Neural crest cell (in vitro differentiated cells): ENCODE measurements at regions not wholly inside any gene's neighbourhood (a gene's known extent, or its start where the extent isn't known, plus 50 kb on each side); places are given as distances from the start of the nearest gene placed in this dataset.
"Not testable (repeated sequence)": the region's sequence is repeated elsewhere in the genome, so short reads cannot be mapped to it uniquely, and the experiment has no call there.

Experiments
- DNase-seq: peaks from one replicate; pipeline ENCODE4 v3.0.0; 2021; ENCODE audit warnings: low read depth, mixed read lengths, low spot score
- H3K27ac Mint-ChIP-seq: one replicate; pipeline ENCODE4 v1.8.0; 2021; ENCODE audit warnings: mild to moderate bottlenecking, mixed read lengths; ENCODE audit not compliant: unreplicated experiment
- H3K27me3 Mint-ChIP-seq: 2 replicates; pipeline ENCODE4 v1.8.0; 2021; ENCODE audit warnings: low read depth, mild to moderate bottlenecking, mixed read lengths
- H3K36me3 Mint-ChIP-seq: 2 replicates; pipeline ENCODE4 v1.8.0; 2021; ENCODE audit warnings: low read depth, mild to moderate bottlenecking, mixed read lengths
- H3K4me1 Mint-ChIP-seq: 2 replicates; pipeline ENCODE4 v1.8.0; 2021; ENCODE audit warnings: mixed read lengths
- H3K4me3 Mint-ChIP-seq: one replicate; pipeline ENCODE4 v1.8.0; 2021; ENCODE audit warnings: mild to moderate bottlenecking, mixed read lengths
- H3K9me3 Mint-ChIP-seq: 2 replicates; pipeline ENCODE4 v1.8.0; 2021; ENCODE audit warnings: mixed read lengths
- TF ChIP-seq, protein P1 (sequence below): fragments of 200-600 bp; sonication (generic); conservative IDR thresholded peaks from 2 replicates; pipeline ENCODE4 v1.5.0; 2021; ENCODE audit warnings: antibody characterized with exemption, mild to moderate bottlenecking

DNA sequence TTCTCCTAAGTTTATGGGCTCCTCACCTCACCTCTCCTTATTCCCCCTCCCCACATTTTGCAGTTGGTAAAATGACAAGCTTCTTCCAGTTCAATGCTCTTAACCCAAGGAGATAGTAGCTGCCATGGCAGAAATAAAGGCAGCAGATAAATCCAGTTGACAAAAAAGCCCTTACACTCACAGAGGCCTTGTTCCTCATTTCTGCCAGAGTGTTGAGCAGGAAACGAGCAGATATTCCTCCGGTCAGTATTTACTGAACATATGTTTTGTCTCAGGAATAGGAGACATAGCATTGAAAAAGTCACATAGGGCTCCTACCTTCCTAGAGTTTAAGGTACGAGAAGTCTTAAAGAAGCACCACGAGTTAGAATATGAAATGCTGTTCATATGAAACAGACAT lies 493.7 kb upstream of the TNP1 start:
- H3K36me3 Mint-ChIP-seq: peaks cover 14% of the 10 kb centered on the region
- no peak for DNase-seq
- H3K4me3 Mint-ChIP-seq: no peak overlapping the region
- no peak overlapping the region for H3K27ac Mint-ChIP-seq
- H3K27me3 Mint-ChIP-seq: no peaks in the 10 kb centered on the region
- TF ChIP-seq, protein P1, sequence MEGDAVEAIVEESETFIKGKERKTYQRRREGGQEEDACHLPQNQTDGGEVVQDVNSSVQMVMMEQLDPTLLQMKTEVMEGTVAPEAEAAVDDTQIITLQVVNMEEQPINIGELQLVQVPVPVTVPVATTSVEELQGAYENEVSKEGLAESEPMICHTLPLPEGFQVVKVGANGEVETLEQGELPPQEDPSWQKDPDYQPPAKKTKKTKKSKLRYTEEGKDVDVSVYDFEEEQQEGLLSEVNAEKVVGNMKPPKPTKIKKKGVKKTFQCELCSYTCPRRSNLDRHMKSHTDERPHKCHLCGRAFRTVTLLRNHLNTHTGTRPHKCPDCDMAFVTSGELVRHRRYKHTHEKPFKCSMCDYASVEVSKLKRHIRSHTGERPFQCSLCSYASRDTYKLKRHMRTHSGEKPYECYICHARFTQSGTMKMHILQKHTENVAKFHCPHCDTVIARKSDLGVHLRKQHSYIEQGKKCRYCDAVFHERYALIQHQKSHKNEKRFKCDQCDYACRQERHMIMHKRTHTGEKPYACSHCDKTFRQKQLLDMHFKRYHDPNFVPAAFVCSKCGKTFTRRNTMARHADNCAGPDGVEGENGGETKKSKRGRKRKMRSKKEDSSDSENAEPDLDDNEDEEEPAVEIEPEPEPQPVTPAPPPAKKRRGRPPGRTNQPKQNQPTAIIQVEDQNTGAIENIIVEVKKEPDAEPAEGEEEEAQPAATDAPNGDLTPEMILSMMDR: no peak
- H3K9me3 Mint-ChIP-seq: peaks cover 12% of the 10 kb centered on the region
- peaks cover 23% of the 10 kb centered on the region for H3K4me1 Mint-ChIP-seq

DNA sequence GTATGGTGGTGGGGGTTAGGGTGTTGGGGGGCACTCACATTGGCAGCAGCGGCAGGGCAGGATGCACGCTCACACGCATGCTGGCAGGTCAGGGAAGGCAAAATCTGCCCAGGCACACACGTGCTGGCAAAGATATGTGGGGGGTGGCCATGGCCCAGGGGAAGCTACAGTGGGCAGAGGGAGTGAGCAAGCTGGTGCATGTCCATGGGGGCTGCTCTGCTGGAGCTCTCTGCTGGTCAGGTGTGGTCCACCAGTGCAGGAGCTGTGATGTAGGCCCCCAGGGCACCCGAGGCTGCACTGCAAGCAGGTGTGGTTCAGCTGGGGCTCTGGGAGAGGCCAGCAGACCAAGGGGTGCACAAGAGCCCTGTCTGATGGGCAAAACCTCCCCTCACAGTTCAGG lies 491.5 kb upstream of the TNP1 start:
- Mint-ChIP-seq H3K27ac (peak overlapping the region; percentile 60), H3K36me3 (peaks cover 27% of the 10 kb centered on the region), H3K4me3 (no peak overlapping the region), H3K9me3 (peaks cover 29% of the 10 kb centered on the region), H3K27me3 (no peaks in the 10 kb centered on the region), H3K4me1 (peaks cover 11% of the 10 kb centered on the region)
- TF ChIP-seq, protein P1: no peak
- no peak for DNase-seq

DNA sequence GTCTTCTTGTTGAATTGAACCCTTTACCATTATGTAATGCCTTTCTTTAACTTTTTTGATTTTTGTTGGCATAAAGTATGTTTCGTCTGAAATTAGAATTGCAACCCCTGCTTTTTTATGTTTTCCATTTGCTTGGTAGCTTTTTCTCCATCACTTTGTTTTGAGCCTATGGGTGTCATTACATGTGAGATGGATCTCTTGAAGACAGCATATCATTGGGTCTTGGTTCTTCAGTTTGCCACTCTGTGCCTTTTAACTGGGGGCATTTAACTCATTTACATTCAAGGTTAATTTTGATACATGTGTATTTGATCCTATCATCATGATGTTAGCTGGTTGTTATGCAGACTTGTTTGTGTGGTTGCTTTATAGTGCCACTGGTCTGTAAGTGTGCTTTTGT lies 489.4 kb upstream of the TNP1 start:
- peaks cover 30% of the 10 kb centered on the region for H3K9me3 Mint-ChIP-seq
- DNase-seq: no peak
- peaks cover 31% of the 10 kb centered on the region for H3K36me3 Mint-ChIP-seq
- H3K27ac Mint-ChIP-seq: no peak overlapping the region
- H3K4me1 Mint-ChIP-seq: peaks cover 4% of the 10 kb centered on the region
- TF ChIP-seq, protein P1: no peak
- H3K4me3 Mint-ChIP-seq: no peak overlapping the region
- no peaks in the 10 kb centered on the region for H3K27me3 Mint-ChIP-seq

DNA sequence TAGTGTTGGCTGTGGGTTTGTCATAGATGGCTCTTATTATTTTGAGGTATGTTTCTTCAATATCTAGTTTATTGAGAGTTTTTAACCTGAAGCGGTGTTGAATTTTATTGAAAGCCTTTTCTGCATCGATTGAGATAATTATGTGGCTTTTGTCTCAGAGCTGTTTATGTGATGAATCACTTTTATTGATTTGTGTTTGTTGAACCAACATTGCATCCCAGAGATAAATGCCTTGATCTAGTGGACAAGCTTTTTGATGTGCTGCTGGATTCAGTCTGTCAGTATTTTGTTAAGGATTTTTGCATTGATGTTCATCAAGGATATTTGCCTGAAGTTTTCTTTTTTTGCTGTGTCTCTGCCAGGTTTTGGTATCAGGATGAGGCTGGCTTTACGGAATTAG lies 487.8 kb upstream of the TNP1 start:
- not testable (repeated sequence) for H3K4me1 Mint-ChIP-seq, H3K27me3 Mint-ChIP-seq, H3K4me3 Mint-ChIP-seq, DNase-seq
- peaks cover 31% of the 10 kb centered on the region for H3K36me3 Mint-ChIP-seq
- H3K27ac Mint-ChIP-seq: peak overlapping the region; percentile 4
- H3K9me3 Mint-ChIP-seq: peaks cover 30% of the 10 kb centered on the region

DNA sequence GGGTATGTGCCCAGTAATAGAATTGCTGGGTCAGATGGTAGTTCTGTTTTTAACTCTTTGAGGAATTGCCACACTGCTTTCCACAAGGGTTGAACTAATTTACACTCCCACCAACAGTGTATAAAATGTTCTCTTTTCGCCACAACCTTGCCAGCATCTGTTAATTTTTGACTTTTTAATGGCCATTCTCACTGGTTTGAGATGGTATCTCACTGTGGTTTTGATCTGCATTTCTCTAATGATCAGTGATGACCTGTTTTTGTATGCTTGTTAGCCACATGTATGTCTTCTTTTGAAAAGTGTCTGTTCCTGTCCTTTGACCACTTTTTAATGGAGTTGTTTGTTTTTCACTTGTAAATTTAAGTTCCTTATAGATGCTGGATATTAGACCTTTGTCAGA lies 486.2 kb upstream of the TNP1 start:
- Mint-ChIP-seq H3K36me3 (peaks cover 31% of the 10 kb centered on the region), H3K9me3 (peaks cover 30% of the 10 kb centered on the region)
- not testable (repeated sequence) for DNase-seq, H3K4me3 Mint-ChIP-seq, H3K27me3 Mint-ChIP-seq, H3K27ac Mint-ChIP-seq, H3K4me1 Mint-ChIP-seq

DNA sequence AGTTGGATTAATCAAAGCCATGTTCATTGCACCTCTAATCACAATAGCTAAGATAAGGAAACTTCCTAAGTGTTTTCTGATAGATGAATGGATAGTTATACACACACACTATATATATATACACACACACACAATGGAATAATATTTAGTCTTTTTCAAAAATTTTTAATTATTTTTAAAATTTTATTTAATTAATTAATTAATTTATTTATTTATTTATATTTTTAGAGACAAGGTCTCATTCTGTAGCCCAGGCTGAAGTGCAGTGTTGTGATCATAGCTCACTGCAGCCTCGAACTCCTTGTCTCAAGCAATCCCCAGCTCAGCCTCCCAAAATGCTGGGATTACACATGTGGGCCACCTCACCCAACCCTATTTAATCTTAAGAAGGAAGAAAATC lies 481.0 kb upstream of the TNP1 start:
- Mint-ChIP-seq H3K4me3 (no peak overlapping the region), H3K4me1 (peaks cover 23% of the 10 kb centered on the region), H3K27me3 (no peaks in the 10 kb centered on the region), H3K36me3 (no peaks in the 10 kb centered on the region), H3K27ac (no peak overlapping the region), H3K9me3 (no peaks in the 10 kb centered on the region)
- no peak for DNase-seq
- TF ChIP-seq, protein P1: no peak

DNA sequence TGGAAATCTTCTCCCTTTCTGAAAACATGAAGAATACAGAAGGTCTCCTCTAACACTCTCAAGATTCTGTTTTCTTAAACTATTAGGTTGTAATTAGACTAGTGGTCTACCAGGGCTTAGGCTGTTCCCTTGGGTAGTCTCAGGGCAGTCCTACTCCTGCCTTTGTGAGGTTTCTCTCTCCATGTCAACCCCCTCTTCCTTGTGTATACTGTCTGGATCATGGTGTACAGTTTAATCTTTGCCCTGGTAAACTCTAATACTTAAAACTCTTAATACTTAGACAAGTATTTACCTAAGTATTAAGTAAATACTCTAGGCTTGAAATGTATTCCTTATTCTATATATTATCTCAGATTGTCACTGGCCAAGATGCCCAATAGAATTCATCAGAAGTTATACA lies 480.3 kb upstream of the TNP1 start:
- DNase-seq: no peak
- Mint-ChIP-seq H3K36me3 (no peaks in the 10 kb centered on the region), H3K27me3 (no peaks in the 10 kb centered on the region), H3K4me1 (peaks cover 23% of the 10 kb centered on the region), H3K27ac (no peak overlapping the region), H3K4me3 (no peak overlapping the region), H3K9me3 (no peaks in the 10 kb centered on the region)
- TF ChIP-seq, protein P1: no peak
